Calu3 (cell line): ENCODE measurements at regions not wholly inside any gene's neighbourhood (a gene's known extent, or its start where the extent isn't known, plus 50 kb on each side); places are given as distances from the start of the nearest gene placed in this dataset.

ENCODE experiments used
- BruUV-seq: library from RNA; stranded (reverse); fragments of 400-500 nt; replicated peaks from 2 replicates; lab custom pipeline; 2021; lab: Mats Ljungman, UMichigan
- CTCF ChIA-PET: fragments of 300-600 bp; sonication (Branson Sonifier 250); formaldehyde crosslinking; loops from one replicate; lab custom pipeline; 2022; ENCODE audit warnings: antibody characterized with exemption; lab: Charles Lee
- DNase-seq: peaks from one replicate; pipeline ENCODE4 v3.0.0; 2022
- H3K27ac Mint-ChIP-seq: one replicate; pipeline ENCODE4 v1.8.0; 2022; ENCODE audit warnings: mixed read lengths; ENCODE audit not compliant: unreplicated experiment
- H3K27me3 Mint-ChIP-seq: one replicate; pipeline ENCODE4 v1.8.0; 2022; ENCODE audit warnings: mixed read lengths; ENCODE audit not compliant: unreplicated experiment
- H3K36me3 Mint-ChIP-seq: one replicate; pipeline ENCODE4 v1.8.0; 2022; ENCODE audit warnings: mild to moderate bottlenecking, moderate library complexity, mixed read lengths; ENCODE audit not compliant: insufficient read depth, unreplicated experiment
- H3K4me1 Mint-ChIP-seq: one replicate; pipeline ENCODE4 v1.8.0; 2022; ENCODE audit warnings: mild to moderate bottlenecking, low read depth, mixed read lengths; ENCODE audit not compliant: unreplicated experiment
- H3K4me3 Mint-ChIP-seq: one replicate; pipeline ENCODE4 v1.8.0; 2022; ENCODE audit warnings: mild to moderate bottlenecking, low read depth, moderate library complexity, mixed read lengths; ENCODE audit not compliant: unreplicated experiment
- H3K9me3 Mint-ChIP-seq: one replicate; pipeline ENCODE4 v1.8.0; 2022; ENCODE audit warnings: low read depth, mixed read lengths; ENCODE audit not compliant: unreplicated experiment
- CTCF ChIP-seq: fragments of 200-600 bp; IDR thresholded peaks from one replicate; pipeline ENCODE4 v1.8.0; 2022; ENCODE audit warnings: antibody characterized with exemption; ENCODE audit not compliant: unreplicated experiment
- intact Hi-C: fragments of 100-400 bp; cut with micrococcal nuclease; formaldehyde crosslinking; loops from one replicate; pipeline ENCODE4 v1.10.0; 2022; ENCODE audit not compliant: unreplicated experiment

DNA sequence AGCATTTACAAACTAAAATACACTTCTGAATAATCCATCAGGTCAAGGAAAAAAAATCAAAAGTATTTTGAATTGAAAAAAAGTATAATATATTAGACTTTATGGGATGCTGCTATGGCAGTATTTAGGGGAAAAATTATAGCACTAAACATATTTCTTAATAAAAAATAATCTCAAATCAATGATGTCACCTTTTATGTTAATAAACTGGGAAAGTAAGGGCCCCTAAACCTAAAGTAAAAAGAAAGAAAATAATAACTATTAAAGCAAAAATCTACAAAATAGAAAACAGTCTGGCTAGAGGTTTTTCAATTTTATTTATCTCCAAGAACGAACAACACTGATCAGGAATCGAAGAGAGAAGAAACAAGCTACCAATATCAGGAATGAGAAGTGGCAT is 160.8 kb upstream of the PLXNA2 start:
- TF ChIP-seq CTCF, result no peak
- CTCF ChIA-PET, result interaction anchor here (0.6 kb wide), 1 partner anchor 19 kb away, joined by 3 read pairs; no protein-coding TSS in a partner anchor
- Mint-ChIP-seq H3K27me3 (peaks cover 2% of the 10 kb centered on the region), H3K27ac (no peak overlapping the region), H3K4me1 (no peaks in the 10 kb centered on the region), H3K36me3 (no peaks in the 10 kb centered on the region), H3K4me3 (no peak overlapping the region), H3K9me3 (no peaks in the 10 kb centered on the region)
- no peak for DNase-seq
- intact Hi-C loops, result no loop called here
- no TSS peak for BruUV-seq

GRCh38 chr1:208409176-208409575 is 165.0 kb upstream of the PLXNA2 start:
- Mint-ChIP-seq H3K4me3 (no peak overlapping the region), H3K27me3 (peaks cover 25% of the 10 kb centered on the region), H3K9me3 (no peaks in the 10 kb centered on the region), H3K27ac (no peak overlapping the region), H3K4me1 (no peaks in the 10 kb centered on the region), H3K36me3 (no peaks in the 10 kb centered on the region)
- intact Hi-C loops, result no loop called here
- DNase-seq, result no peak
- TF ChIP-seq CTCF, result no peak
- no TSS peak for BruUV-seq
- CTCF ChIA-PET, result no interaction called here

- no TSS peak for BruUV-seq
- CTCF ChIA-PET, result no interaction called here
- no peak for TF ChIP-seq CTCF
- Mint-ChIP-seq H3K4me1 (no peaks in the 10 kb centered on the region), H3K4me3 (no peak overlapping the region), H3K9me3 (no peaks in the 10 kb centered on the region), H3K27me3 (peaks cover 38% of the 10 kb centered on the region), H3K27ac (no peak overlapping the region), H3K36me3 (no peaks in the 10 kb centered on the region)
- no peak for DNase-seq
- intact Hi-C loops, result no loop called here
These were observed 166.2 kb upstream of the PLXNA2 start for GRCh38 chr1:208410409-208410808.

DNA sequence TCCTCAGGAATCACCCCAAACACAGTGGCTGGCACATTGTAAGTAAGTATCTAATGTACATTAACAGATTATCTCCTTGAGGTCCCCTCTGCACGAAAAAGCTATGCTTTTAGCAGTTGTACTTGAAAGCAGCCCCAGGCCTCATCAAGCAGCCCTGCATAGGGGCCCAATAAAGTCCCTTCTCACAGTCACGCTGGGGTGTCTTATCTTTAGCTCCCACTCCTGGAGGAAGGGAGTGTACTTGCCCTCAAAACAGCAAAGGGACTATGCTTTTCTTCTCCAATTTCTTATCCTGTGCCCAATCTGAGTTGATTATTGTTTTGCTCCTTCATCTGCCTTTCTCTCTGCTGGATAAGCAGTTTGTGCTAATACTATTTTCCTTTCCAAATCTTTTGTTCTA is 168.8 kb upstream of the PLXNA2 start:
- DNase-seq, result no peak
- intact Hi-C loops, result no loop called here
- Mint-ChIP-seq H3K36me3 (no peaks in the 10 kb centered on the region), H3K9me3 (no peaks in the 10 kb centered on the region), H3K27ac (no peak overlapping the region), H3K4me3 (no peak overlapping the region), H3K4me1 (no peaks in the 10 kb centered on the region), H3K27me3 (peaks cover 64% of the 10 kb centered on the region)
- no peak for TF ChIP-seq CTCF
- CTCF ChIA-PET, result interaction anchor here (0.5 kb wide), 1 partner anchor 718 kb away, joined by 3 read pairs; no protein-coding TSS in a partner anchor
- no TSS peak for BruUV-seq
